ENCODE measurements at regions not wholly inside any gene's neighbourhood (a gene's known extent, or its start where the extent isn't known, plus 50 kb on each side); places are given as distances from the start of the nearest gene placed in this dataset.
"Not testable (repeated sequence)": the region's sequence is repeated elsewhere in the genome, so short reads cannot be mapped to it uniquely, and the experiment has no call there.

DNA sequence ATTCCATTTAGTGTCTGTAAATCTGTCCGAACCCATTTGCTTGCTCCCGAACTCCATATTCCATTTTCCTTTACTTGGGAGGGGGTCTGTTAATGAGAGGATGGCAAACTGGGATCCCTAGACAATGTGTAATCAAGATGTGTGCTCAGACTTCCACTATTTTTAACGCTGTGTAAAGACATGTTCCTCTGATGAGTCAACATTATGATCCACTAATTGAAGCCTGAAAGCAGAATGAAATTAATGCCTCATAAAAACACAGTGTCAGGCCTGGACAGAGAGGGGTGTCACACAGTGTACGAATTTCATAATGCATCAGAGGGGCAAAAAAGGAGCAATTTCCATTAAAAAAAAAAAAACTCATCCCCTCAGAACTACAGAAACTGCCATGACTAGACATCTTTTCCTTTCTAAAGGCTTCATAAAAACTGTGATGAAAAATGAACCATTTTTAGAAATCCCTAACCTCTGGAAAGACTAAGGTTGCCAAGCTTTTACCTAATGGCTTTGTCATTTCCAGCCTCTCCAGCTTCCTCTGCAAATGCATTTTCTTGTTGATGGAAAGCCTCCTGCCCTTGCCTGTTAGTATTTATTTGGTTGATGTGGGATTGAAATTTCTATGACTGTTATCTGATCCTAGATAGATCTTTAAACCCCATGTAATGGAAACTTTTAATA, 209.2 kb upstream of the DCC start:
- no peak for DNase-seq (ENCODE audit: low read depth in 2 of 3, low spot score in 2 of 3)

GRCh38 chr18:52131845-52132244, 208.2 kb upstream of the DCC start:
- DNase-seq (ENCODE audit: low read depth in 2 of 3, low spot score in 2 of 3) = no peak

- no peak for DNase-seq (ENCODE audit: low read depth in 2 of 3, low spot score in 2 of 3)
Observed at GRCh38 chr18:52136532-52136931, 203.5 kb upstream of the DCC start.

DNA sequence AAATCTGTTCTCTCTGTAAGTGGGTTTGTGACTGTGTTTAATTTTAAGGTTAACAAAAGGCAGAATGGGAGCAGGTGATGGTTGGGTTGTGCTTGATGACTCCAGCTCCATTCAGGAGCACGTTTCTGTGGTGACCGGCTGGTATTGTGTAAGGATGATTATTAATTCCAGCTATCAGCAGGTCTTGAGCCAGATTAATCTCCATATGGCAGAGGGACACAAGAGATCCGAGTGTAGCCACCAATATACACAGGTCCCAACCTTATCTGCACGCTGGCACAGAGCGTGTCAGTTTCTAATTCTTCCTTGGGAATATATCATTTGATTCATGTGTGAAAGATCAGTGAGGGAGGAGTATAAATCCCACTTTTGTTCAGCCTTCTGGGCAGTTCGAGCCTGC, 199.0 kb upstream of the DCC start:
- DNase-seq (ENCODE audit: low read depth in 2 of 3, low spot score in 2 of 3) = no peak

- no peak for DNase-seq (ENCODE audit: low read depth in 2 of 3, low spot score in 2 of 3)
Observed at GRCh38 chr18:52150050-52150449, 189.9 kb upstream of the DCC start.

GRCh38 chr18:52152036-52152435, 188.0 kb upstream of the DCC start:
- DNase-seq (ENCODE audit: low read depth in 2 of 3, low spot score in 2 of 3) = no peak

DNA sequence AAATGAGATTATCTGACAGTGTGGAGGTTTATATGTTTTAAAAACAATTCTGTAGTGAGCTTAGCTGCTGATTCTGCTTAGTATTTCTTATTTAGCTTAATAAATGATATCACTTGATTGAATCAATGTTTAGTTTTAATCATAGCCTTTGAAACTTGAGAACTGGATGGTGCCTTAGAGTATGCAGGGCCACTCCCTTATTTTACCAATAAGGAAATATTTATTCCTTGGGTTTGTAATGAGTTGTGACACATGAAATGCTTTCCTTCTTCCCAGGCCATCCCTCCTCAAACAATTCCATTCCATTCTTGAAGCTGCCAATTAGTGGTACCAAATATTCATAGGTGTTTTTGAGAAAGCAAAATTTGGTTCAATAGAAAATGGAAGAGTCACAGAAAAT, 183.8 kb upstream of the DCC start:
- DNase-seq (ENCODE audit: low read depth in 2 of 3, low spot score in 2 of 3) = no peak

GRCh38 chr18:52160636-52161035, 179.4 kb upstream of the DCC start:
- no peak for DNase-seq (ENCODE audit: low read depth in 2 of 3, low spot score in 2 of 3)

DNA sequence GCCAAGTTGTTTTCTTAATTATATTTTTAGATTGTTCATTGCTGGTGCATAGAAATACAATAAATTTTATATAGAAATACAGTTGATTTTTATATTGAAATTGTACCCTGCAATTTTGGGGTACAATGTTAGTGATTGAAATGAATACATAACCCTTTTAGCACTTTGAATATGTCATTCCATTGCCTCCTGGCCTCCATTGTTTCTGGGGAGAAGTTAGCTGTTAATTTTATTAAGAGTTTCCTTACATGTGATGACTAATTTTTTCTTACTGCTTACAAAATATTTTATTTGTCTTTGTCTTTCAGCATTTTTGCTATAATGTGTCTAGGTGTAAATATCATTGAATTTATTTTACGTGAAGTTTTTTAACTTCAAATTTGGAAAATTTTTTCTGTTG, 176.5 kb upstream of the DCC start:
- no peak for DNase-seq (ENCODE audit: low read depth in 2 of 3, low spot score in 2 of 3)

DNA sequence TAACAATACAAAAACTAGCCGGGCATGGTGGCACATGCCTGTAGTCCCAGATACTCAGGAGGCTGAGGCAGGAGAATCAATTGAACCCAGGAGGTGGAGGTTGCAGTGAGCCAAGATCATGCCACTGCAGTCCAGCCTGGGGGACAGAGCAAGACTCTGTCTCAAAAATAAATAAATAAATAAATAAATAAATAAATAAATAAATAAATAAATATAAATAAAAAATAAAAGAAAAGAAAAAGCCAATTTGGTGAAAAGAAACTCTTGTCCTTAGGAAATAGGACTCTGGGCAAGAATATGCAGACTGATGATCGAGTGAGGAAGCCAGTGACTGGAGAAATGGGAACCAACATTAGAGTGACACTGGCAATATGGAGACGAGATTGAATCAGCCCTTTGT, 171.9 kb upstream of the DCC start:
- not testable (repeated sequence) for DNase-seq (ENCODE audit: low read depth in 2 of 3, low spot score in 2 of 3)

DNA sequence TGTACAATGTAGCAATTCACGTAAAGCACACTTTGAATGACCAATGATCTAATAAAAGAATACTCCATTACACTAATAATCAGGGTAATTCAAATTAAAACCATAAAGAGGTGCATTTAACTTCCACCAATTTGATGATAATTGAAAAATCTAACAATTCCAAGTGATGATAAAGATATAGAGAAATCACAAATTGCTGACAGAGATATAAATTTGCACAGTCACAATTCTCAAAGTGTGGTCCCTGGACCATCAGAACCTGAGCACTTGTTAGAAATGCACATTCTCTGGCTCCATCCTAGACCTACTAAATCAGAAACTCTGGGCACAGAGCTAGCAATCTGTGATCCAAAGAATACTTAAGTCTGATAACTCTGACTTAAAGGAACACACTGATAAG, 165.8 kb upstream of the DCC start:
- no peak for DNase-seq (ENCODE audit: low read depth in 2 of 3, low spot score in 2 of 3)

GRCh38 chr18:52175406-52175805, 164.6 kb upstream of the DCC start:
- no peak for DNase-seq (ENCODE audit: low read depth in 2 of 3, low spot score in 2 of 3)

DNA sequence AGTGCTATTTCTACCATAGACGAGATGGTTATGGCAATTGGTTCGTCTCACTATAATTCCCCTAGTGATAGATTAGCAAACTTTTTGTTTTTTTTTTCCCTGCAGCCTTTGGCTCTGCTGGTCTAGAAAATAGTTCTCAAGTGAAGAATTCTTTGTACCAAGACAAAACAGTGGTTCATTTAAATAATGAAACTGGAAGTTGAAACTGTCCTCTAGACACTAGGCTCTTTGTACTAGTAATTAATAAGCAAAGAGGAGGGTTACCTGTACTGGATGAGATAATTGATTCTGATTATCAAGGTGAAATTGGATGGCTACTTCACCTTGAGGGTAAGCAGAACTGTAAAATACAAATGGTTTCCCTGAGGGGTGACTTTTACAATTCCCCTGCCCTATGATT, 156.9 kb upstream of the DCC start:
- no peak for DNase-seq (ENCODE audit: low read depth in 2 of 3, low spot score in 2 of 3)

GRCh38 chr18:52190195-52190594, 149.8 kb upstream of the DCC start:
- DNase-seq (ENCODE audit: low read depth in 2 of 3, low spot score in 2 of 3) = no peak

GRCh38 chr18:52190631-52191030, 149.4 kb upstream of the DCC start:
- DNase-seq (ENCODE audit: low read depth in 2 of 3, low spot score in 2 of 3) = no peak

DNA sequence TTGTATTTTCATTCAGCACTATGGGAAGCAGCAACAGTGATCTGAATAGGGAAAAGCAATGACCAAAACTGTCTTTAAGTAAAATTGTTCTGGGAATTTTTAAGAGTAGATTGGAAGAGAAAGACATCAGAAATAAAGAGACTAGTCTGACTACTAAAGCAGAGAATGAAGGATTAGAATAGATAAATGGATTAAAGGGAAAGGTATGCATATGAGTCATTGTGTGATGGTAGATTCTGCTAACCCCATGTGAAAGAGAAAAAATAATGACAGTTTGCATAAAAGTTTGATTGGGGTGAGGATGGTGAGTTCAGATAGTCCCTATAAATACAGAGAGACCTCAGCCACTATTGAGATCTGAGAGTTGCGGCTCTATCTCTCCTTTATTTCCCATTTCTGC, 139.6 kb upstream of the DCC start:
- no peak for DNase-seq (ENCODE audit: low read depth in 2 of 3, low spot score in 2 of 3)

DNA sequence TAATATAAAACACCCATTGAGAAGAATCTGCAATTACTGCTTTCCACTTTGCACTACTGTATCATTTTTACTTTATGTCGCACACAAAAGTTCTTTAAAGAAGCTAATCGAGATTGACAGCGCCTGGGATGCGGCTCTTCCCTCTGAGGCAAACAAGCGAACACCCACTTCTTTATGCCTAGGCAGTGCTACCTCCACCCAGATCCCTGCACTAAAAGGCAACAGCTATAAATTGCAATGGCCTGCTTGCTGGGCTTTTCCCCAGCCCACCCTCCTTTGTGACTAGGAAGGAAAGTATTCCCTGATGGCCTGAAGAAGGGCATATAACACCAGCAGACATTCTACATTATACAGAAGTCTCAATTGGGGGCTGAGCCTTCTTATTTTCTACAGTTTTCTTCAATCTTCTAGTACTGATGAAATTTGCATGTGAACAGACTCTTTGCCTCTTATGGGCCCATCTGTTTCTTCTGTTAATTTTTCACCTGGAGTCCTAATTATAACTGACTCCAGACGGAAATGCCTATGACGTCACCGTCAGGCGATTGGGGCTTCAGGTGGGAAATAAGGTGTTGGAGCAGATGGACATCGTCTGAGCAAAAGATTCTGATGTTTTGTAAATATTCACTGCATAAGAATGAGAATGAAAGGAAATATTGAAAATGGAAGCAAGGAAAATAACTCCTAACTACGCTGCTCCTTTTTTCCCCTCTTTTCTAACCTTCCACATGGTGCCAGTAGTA, 138.9 kb upstream of the DCC start:
- DNase-seq (ENCODE audit: low read depth in 2 of 3, low spot score in 2 of 3) = no peak

DNA sequence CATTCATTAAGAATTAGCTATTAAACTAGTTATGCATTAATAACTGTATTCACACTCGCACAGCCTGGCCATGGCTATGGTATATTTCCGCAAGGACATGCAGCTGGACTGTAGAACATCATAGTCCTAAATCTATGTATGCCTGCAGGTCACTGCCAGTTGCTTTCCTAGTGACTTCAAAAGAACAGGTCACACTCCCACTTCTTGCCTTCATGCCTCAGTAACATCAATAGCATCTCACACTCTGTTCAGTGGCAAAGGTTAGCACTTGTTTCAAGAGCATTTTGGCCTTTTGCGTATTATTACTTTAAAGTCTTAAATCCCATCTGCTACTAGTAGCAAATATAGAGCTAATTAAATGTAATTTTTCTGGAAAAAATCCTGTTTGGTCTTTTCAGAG, 131.4 kb upstream of the DCC start:
- DNase-seq (ENCODE audit: low read depth in 2 of 3, low spot score in 2 of 3) = no peak

GRCh38 chr18:52216109-52216508, 123.9 kb upstream of the DCC start:
- DNase-seq (ENCODE audit: low read depth in 2 of 3, low spot score in 2 of 3) = no peak

DNA sequence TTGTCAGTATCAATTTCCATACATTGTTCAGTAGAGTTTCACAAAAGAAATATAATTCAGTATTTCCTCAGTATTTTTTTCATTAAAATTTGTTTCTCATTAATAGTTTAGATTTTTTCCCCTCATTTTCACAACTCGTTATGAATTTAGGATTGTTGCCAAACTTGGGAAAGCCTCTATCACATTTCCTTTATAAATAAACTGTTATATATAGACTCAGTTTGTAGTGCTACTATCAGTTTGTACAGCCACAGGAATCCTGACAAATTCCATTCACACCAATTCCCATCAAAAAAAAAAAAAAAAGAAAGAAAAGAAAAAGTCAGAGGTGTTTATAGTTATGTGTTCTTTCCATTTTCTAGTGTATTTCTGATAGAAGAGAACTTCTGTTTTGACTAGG, 123.3 kb upstream of the DCC start:
- no peak for DNase-seq (ENCODE audit: low read depth in 2 of 3, low spot score in 2 of 3)

- no peak for DNase-seq (ENCODE audit: low read depth in 2 of 3, low spot score in 2 of 3)
Observed at GRCh38 chr18:52219102-52219501, 120.9 kb upstream of the DCC start.

DNA sequence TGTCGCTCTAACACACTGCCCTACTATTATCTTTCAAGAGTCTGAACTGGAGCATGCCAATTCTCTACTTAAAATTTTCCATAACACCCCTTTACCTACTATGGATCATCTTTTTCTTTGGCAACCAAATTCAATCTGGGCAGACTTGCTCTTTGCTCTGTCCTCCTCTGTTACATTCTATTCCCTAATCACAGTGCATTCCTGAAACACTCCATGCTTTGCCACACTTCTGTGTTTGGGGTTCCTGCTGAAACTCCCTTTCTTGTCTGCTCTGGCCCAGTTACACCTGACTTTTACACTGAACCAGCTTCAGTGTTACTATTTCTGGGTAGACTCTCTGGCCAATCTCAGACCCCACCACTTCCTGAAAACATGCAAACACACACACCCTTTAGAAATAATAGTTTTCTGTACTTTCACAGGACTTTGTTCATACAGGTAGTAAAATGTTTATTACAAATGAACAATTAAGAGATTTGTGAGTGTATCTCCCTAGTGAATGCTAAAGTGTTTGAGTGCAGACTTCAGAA, 119.9 kb upstream of the DCC start:
- no peak for DNase-seq (ENCODE audit: low read depth in 2 of 3, low spot score in 2 of 3)
